ENCODE measurements at regions not wholly inside any gene's neighbourhood (a gene's known extent, or its start where the extent isn't known, plus 50 kb on each side); places are given as distances from the start of the nearest gene placed in this dataset.
"Not testable (repeated sequence)": the region's sequence is repeated elsewhere in the genome, so short reads cannot be mapped to it uniquely, and the experiment has no call there.

DNA sequence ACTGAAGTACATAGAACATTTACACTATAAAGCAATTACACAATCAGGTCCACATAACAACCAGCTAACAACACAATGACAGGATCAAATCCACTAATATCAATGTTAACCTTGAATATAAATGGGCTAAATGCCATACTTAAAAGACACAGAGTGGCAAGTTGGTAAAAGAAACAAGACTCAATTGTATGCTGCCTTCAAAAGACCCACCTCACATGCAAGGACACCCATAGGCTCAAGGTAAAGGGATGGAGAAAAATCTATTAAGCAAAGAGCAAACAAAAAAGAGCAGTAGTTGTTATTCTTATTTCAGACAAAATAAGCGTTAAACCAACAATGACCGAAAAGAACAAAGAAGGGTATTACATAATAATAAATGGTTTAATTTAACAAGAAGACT is 183.3 kb downstream of the PYDC2 start:
- WGBS, 5 donors = 94 to 99% (median 95%) methylated on average over 2 of the region's 2 CpGs
- Histone ChIP-seq H3K27me3 (no peaks in the 10 kb centered on the region), H3K4me3 (no peak overlapping the region), H3K4me1 (no peaks in the 10 kb centered on the region), H3K9me3 (peaks cover 0 to 32% (median 14%) of the 10 kb centered on the region in 4 donors), H3K36me3 (no peaks in the 10 kb centered on the region), H3K27ac (no peak overlapping the region)
- no peak for DNase-seq
- TF ChIP-seq, protein P1, sequence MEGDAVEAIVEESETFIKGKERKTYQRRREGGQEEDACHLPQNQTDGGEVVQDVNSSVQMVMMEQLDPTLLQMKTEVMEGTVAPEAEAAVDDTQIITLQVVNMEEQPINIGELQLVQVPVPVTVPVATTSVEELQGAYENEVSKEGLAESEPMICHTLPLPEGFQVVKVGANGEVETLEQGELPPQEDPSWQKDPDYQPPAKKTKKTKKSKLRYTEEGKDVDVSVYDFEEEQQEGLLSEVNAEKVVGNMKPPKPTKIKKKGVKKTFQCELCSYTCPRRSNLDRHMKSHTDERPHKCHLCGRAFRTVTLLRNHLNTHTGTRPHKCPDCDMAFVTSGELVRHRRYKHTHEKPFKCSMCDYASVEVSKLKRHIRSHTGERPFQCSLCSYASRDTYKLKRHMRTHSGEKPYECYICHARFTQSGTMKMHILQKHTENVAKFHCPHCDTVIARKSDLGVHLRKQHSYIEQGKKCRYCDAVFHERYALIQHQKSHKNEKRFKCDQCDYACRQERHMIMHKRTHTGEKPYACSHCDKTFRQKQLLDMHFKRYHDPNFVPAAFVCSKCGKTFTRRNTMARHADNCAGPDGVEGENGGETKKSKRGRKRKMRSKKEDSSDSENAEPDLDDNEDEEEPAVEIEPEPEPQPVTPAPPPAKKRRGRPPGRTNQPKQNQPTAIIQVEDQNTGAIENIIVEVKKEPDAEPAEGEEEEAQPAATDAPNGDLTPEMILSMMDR (IDR thresholded peaks at IDR 0.05) = no peak
- TF ChIP-seq POLR2A (IDR thresholded peaks at IDR 0.05) (no peak), POLR2AphosphoS5 (IDR thresholded peaks at IDR 0.05) (no peak), EP300 (IDR thresholded peaks at IDR 0.05) (no peak)
- intact Hi-C loops (cut with DNase I; ENCODE audit: low total_unique reads) = no loop called here

- no peaks in the 10 kb centered on the region for H3K4me1 ChIP-seq
- intact Hi-C loops (cut with DNase I; ENCODE audit: low total_unique reads) = no loop called here
- TF ChIP-seq POLR2A (IDR thresholded peaks at IDR 0.05) (no peak), POLR2AphosphoS5 (IDR thresholded peaks at IDR 0.05) (no peak), EP300 (IDR thresholded peaks at IDR 0.05) (no peak)
- TF ChIP-seq, protein P1 (IDR thresholded peaks at IDR 0.05) = no peak
- no peak overlapping the region for H3K27ac ChIP-seq
- no peak for DNase-seq
- H3K27me3 ChIP-seq = no peaks in the 10 kb centered on the region
- 89 to 94% (median 94%) methylated on average over 4 of the region's 4 CpGs for WGBS, 5 donors
- H3K9me3 ChIP-seq = peaks cover 0 to 39% (median 21%) of the 10 kb centered on the region in 4 donors
- H3K4me3 ChIP-seq = no peak overlapping the region
- H3K36me3 ChIP-seq = no peaks in the 10 kb centered on the region
These were observed 185.3 kb downstream of the PYDC2 start for GRCh38 chr3:191646242-191646641.

DNA sequence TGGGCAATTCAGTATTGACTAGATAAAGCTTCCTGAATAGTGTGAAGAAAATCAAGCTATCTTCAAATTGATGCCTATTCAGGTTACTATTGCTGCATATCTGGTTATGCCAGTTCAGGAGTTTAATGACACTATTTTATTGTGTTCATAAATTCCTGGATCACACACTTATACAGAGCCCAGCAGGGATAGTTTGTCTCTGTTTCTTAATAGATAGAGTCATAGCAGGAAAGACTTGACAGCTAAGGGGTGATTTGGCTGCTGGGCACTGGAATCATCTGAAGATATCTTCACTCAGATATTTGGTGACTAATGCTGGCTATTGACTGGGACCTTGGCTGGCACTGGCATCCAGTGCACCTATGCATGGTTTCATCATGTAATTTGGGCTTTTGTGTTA is 187.8 kb downstream of the PYDC2 start:
- Histone ChIP-seq H3K27me3 (no peaks in the 10 kb centered on the region), H3K4me3 (no peak overlapping the region), H3K36me3 (no peaks in the 10 kb centered on the region), H3K9me3 (peaks cover 0 to 28% (median 13%) of the 10 kb centered on the region in 4 donors), H3K27ac (no peak overlapping the region), H3K4me1 (no peaks in the 10 kb centered on the region)
- intact Hi-C loops (cut with DNase I; ENCODE audit: low total_unique reads) = no loop called here
- TF ChIP-seq EP300 (IDR thresholded peaks at IDR 0.05) = no peak
- TF ChIP-seq POLR2A (IDR thresholded peaks at IDR 0.05) = no peak
- TF ChIP-seq POLR2AphosphoS5 (IDR thresholded peaks at IDR 0.05) = no peak
- TF ChIP-seq, protein P1 (IDR thresholded peaks at IDR 0.05) = no peak
- DNase-seq = no peak

DNA sequence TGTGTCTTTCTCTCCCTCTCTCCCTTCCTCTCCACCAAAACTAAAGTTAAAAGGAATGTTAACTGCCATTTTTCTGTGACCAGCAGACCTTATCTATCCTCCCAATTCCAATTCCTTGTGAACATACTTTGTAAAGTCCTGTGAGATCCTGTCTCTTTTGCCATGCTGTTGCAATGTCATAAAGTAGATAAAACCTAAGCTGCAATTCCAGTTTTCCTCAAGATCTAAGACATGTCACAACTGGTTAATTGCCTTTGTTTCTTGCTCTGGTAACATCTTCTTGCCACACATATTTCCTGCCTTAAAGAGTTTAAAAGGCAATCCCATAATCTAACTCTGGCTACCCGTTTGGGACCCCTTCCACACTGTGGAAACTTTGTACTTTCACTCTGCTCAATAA is 188.7 kb downstream of the PYDC2 start:
- no peaks in the 10 kb centered on the region for H3K27me3 ChIP-seq
- TF ChIP-seq, protein P1 (IDR thresholded peaks at IDR 0.05) = no peak
- TF ChIP-seq POLR2A (IDR thresholded peaks at IDR 0.05) (no peak), POLR2AphosphoS5 (IDR thresholded peaks at IDR 0.05) (no peak), EP300 (IDR thresholded peaks at IDR 0.05) (no peak)
- peaks cover 0 to 25% (median 13%) of the 10 kb centered on the region in 4 donors for H3K9me3 ChIP-seq
- no peaks in the 10 kb centered on the region for H3K4me1 ChIP-seq
- H3K27ac ChIP-seq = no peak overlapping the region
- intact Hi-C loops (cut with DNase I; ENCODE audit: low total_unique reads) = no loop called here
- H3K4me3 ChIP-seq = no peak overlapping the region
- WGBS, 5 donors = 52 to 79% (median 64%) methylated on average over 1 of the region's 1 CpG
- DNase-seq = no peak
- H3K36me3 ChIP-seq = no peaks in the 10 kb centered on the region

- H3K4me1 ChIP-seq; H3K27me3 ChIP-seq; H3K36me3 ChIP-seq; H3K27ac ChIP-seq; DNase-seq; intact Hi-C loops (cut with DNase I; ENCODE audit: low total_unique reads); H3K4me3 ChIP-seq: not testable (repeated sequence)
- peaks cover 0 to 13% (median 0%) of the 10 kb centered on the region in 4 donors for H3K9me3 ChIP-seq
- WGBS, 5 donors = 86 to 94% (median 93%) methylated on average over 18 of the region's 18 CpGs
These were observed 197.9 kb downstream of the PYDC2 start for GRCh38 chr3:191658781-191659419.

DNA sequence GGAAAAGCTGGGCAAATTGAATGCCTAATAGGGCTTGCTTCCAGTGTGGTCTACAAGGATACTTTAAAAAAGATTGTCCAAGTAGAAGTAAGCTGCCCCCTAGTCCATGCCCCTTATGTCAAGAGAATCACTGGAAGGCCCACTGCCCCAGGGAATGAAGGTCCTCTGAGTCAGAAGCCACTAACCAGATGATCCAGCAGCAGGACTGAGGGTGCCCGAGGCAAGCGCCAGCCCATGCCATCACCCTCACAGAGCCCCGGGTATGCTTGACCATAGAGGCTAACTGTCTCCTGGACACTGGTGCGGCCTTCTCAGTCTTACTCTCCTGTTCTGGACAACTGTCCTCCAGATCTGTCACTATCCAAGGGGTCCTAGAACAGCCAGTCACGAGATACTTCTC is 201.2 kb downstream of the PYDC2 start:
- H3K27me3 ChIP-seq; H3K4me1 ChIP-seq; H3K4me3 ChIP-seq; H3K36me3 ChIP-seq; intact Hi-C loops (cut with DNase I; ENCODE audit: low total_unique reads); H3K27ac ChIP-seq; H3K9me3 ChIP-seq; DNase-seq: not testable (repeated sequence)
- 78 to 89% (median 81%) methylated on average over 5 of the region's 5 CpGs for WGBS, 5 donors

Measured in stomach (tissue), 8 donors.